NCI-H128 (cell line): ENCODE measurements at regions not wholly inside any gene's neighbourhood (a gene's known extent, or its start where the extent isn't known, plus 50 kb on each side); places are given as distances from the start of the nearest gene placed in this dataset.

ENCODE experiments used
- DNase-seq: peaks from one replicate; lab custom pipeline; 2025; ENCODE audit not compliant: unreplicated experiment; lab: John Stamatoyannopoulos, UW

DNA sequence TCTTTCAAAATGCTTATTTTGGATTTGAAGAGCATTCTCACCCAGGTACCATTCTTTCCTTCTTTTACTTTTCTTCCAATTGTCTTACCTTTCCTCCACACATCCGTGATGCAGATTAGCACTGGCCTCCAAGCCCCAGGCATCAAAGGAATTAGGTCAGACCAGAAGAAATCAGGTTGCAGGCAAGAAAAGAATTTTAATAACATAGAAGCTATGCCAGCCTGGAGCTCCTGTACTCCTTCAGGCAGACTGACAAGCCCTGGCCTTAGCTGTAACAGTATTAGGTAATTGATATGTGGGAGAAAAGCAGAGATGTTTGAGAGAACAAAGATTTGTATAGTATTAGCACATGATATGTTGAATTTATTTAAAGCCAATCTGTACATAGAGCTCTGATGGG is 390.4 kb upstream of the ADGRL2 start:
- no peak for DNase-seq

DNA sequence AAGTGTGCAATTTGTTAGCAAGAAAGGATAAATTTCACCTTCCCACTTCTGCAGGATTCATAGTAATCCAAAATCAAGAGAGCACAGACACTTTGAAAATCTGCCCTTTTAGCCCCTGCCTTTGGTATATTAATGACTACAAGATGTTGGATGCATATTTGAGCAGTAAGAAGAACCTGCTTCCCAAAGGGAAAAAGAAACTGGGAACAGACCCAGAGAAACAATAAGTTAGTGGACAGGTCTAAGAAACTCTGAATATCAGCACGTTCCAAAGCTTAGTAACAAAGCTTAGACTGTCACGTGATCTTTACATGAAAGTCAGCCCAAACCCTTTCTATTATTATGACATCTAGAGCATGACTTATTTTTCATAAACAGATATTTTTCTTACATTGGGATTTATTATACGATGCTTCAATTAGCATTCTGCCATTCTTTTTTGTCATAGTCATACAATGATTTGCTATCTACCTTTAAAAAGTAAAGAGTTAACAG is 390.9 kb upstream of the ADGRL2 start:
- no peak for DNase-seq

DNA sequence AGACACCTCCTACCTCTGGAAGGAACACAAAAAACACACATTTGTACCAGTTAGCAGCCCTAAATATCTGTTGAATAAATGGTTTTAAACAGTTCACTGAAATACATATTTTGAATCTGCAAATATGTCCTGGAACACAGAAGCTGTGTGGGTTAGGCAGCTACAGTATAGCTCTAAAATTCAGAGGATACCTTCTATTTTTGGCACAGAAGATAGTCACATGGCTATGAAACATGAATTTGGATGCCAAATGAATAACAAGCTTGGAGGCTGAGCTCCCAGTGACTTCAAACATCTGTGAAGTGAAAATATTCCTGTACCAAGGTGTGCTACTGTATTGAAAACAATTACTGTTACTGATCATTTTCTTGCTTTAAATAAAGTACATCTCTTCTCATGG is 391.5 kb upstream of the ADGRL2 start:
- no peak for DNase-seq

DNA sequence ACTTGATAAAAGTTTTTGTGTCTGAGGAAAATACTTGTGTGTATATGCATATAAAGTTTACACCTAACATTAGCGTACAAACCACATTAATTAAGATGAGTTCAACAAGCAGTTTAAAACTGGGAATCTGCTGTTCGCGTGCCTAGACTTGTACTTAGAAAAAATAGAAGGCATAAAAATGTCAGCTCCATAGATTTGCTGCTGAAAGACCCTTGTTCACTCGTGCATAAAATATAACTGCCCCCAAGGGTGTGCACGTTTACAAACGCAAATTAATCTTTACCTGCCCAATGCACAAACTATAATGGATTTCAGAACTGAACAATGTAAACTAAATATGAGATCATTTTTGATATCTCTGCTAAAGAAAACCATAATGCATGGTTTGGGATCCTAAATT is 392.3 kb upstream of the ADGRL2 start:
- DNase-seq: no peak

DNA sequence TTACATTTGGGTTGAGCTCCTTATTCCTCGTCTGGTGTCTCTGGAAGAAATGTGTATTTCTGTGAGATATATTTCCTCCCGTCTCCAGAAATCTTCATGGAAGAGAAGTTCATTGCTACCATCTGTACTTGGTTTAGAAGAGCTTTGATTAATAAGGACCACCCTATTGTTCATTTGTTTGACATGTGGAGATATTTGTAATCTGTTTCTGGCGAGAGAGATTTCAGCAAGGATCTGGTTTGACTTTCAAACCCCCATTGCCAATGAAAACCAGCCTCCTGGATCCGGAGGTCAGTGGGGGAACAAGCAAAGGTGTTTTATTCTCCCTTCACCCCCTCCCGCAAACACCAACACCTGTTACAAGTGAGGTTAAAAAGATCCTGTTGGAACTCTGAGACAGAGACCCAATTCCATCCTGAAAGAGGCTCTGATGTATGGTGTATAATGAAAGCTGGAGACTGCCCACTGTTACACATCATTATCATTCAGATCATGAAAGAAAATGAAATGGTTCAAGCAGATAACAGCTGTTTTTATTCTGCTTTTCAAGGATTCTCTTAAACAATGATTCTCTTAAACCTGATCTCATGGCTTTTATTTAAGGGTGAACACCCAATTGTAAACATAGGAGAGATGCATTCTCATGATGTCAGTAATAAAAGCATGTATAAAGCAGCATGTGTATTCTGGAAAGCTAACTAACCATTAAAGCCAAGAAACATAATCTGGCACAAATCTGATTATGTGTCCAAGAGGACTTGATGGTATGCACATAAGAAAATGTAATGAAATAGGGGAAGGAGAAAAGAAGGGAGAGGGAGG is 393.5 kb upstream of the ADGRL2 start:
- no peak for DNase-seq

DNA sequence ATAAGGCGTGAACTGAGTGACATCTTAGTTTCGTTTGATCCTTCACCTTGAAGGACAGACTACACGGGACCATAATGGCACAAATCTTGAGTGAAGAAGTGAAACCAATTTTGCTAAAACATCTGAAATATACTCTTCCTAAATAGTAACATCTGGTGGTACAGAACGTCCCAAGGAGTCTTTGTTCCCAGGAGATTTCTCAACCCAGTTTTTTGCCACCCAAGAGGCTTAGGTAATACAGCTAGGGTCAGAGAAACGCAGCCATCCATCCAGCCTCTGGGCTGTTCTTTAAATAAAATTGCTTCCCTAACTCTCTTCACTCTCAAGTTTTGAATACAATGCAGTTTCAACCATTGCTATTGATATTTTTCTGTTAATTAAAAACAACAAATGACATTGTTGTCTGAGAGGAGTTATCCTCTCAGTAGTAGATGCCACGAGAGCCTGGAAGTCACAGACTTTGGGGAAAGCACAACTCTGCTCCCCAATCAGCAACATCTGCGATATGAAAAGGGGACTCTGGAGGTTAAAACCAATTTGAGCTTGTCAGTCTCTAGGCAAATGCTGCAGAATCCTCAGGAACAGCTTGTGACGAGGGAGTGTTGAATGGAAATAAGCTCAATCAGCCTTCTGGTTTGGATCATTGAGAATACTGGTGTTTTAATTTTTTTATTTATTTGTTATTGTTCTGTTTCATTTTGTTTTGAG is 394.3 kb upstream of the ADGRL2 start:
- DNase-seq: no peak

DNA sequence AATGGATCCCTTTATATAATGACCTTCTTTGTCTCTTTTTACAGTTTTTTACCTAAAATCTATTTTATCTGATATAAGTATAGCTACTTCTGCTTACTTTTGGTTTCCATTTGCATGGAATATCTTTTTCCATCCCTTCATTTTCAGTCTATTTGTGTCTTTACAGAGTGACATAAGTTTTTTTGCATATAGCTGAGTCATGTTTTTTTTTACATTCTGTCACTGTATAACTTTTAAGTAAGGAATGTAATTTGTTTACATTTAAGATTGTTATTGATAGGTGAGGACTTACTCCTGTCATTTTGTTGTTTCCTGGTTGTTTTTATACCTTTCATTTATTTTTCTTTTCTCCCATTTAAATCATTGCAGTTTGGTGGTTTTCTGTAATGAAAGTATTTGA is 402.7 kb upstream of the ADGRL2 start:
- DNase-seq: no peak

DNA sequence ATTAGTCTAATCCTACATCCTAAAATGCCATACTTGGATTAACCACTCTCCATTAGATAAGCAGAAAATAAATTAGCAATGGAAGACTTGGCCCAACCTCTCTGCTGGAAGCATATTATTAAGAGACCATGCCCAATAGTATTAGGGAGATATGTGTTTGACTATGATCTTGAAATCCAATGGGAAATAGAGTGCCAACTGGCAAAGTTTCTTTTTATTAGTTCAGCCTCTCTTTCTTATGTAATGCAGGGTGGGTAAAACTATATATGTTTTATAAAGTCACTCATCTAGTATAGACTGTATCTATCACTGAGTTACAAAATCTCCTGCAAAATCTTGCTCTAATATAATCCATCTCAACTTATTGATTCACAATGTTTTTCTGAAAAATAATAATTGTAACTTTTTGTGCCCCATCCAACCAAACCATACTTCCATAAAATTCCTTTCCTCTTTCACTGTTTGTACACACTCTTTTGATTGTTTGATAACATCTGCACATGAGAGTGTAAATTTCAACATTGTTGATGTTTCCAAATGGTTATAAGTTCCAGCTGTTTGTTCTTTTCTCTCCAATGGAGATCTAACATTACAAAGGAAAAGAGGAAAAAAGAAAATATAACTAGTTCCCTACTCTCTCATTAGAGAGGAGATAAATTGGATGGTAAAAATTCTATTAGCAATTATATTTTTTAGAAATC is 408.1 kb upstream of the ADGRL2 start:
- no peak for DNase-seq

DNA sequence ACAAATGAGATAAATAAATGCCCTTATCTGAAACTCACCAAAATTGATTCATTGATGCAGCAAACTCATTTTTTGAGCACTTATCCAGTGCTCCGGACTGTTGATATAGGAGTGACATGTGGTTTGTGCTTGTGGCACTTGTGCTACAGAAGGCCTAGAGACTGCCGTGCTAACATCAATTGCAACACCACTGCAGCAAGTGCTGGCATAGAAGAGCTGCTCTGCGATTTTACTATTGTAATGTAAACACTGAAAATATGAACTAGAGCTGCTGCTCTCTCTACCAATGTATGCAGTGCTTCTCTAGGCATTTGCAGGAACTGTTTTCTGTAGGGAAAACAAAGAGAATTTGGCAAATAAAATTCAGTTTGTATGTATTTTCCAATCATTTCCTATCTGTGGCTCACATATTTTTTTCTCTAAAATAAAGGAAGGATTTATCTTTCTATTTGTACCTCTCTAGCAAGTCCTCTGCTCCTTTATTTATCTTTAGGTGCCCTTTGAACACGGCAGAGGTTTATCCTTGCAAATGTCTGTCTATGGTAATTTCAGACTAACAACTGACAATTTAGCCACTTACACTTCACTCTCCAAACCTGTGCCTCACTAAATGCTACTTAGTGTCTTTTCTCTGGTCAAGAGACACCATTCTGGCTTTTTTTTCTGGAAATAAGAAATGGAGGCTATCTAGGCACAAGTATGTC is 409.5 kb upstream of the ADGRL2 start:
- no peak for DNase-seq

DNA sequence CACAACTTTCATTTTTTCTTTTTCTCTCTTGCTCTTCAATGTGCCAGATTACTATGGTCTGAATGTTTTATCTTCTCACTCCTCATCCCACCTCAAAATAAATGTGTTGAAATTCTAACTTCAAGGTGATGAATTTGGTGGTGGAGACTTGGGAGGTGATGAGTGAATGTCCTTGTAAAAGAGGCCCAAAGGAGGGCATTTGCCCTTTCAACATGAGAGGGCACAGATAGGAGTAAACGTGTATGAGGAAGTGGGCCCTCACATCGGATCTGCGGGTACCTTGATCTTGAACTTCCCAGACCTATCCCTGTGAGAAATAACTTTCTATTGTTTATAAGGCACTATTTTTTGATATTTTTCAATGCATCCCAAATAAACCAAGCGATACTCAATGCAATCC is 412.3 kb upstream of the ADGRL2 start:
- no peak for DNase-seq

DNA sequence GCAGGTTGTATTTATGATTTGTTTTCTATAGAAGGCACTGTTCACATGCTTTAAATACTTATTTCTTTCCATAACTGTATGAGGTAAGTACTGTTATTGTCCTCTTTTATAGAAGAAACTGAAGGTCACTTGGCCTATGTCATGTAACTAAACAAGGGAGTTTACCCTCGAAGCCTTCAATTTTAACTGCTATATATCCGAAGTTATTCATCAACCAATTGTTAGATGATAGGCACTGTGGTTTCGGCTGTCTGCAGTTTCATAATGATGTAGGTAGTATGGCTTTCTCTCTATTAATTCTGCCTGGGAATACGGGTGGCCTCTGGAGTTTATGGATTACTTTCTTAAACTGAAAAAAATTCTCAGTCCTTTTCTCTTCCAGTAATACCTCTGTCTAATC is 413.3 kb upstream of the ADGRL2 start:
- DNase-seq: no peak

DNA sequence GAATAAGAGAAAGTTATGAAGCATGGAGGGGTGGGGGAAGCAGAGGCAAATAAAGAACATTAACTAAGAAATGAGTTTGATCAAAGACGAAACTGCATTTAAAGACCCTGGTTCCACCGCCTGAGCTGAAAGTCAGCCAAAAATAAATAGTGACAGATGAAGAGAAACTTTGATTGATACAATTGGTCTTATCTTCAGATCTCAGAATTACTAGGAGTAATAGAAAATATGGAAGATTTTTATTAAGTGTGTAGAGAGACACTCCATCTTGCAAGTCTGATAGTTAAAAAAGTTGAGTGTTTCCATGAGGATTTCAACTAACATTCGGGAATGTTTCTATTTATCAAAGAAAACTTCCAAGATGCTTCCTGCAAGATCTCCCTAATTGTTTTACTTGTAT is 418.2 kb upstream of the ADGRL2 start:
- no peak for DNase-seq

DNA sequence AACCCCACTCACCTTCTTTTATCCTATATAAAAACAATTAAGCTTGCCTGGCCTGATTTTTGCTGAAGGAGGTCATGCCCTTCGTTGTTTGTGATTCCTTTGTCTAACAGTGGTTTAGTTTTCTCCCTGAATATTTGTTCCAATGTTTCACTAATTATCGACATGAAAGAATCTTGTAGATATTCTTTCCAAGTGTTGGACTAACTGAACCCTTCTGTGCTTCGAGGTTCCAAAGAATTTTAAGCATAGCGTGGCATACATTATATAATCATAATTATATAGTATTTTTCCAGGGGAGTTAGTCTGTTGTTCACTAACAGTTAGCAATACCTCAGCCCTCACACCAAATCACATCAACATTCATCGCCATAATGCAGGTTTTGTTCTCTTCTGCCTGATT is 418.9 kb upstream of the ADGRL2 start:
- no peak for DNase-seq

DNA sequence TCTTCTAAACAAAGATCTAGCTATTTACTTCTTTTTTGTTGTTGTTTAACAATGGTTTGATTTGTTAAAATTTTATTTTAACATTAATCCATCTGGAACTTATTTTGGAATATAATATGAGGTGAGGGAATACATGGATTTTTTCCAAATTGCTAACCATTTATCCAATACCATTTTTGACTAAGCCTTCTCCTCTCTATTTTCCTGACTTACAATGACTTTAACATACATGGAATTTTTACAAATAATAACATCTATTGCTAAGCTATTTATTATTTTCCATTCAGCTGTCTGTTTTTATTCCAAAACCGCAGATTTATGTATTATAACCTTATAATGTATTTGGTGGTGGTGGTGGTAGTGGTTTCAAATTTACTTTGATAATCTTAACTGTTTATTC is 420.3 kb upstream of the ADGRL2 start:
- DNase-seq: no peak

DNA sequence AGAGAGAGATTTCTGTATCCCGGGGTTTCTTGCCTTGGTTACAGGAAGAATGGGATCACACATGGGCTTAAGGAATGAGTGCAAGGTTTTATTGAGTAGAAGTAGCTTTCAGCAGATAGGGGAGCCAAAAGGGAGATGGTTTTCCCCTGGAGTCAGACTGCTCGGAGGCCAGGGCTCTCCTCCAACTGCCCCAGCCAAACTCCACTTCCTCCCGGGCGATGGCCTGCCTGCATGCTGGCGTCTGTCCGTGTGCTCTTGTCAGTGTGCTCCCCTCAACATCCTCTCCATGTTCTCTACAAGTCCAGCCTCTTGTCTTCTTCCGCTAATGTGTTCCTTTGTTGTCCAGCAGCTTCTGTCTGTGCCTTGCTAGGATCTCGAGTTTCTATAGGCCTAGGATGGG is 421.3 kb upstream of the ADGRL2 start:
- no peak for DNase-seq

DNA sequence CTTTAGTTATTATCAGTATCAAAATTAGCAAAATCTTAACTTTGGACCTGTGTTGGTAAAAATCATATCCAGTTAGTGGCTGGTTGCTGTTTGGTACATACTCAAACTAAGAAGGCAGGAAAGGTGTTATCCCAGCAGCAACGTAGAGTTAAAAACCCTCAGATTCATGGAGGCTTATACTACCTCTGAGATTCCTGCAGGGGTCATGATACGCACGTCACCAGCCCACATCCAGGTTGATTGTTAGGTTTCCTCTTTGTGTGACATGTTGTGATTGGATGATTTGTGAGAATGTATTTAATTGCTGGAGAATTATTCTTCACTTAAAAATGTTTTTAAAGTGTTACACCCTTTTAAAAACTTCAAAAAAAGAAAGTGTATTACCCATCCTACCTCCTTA is 423.3 kb upstream of the ADGRL2 start:
- DNase-seq: no peak

DNA sequence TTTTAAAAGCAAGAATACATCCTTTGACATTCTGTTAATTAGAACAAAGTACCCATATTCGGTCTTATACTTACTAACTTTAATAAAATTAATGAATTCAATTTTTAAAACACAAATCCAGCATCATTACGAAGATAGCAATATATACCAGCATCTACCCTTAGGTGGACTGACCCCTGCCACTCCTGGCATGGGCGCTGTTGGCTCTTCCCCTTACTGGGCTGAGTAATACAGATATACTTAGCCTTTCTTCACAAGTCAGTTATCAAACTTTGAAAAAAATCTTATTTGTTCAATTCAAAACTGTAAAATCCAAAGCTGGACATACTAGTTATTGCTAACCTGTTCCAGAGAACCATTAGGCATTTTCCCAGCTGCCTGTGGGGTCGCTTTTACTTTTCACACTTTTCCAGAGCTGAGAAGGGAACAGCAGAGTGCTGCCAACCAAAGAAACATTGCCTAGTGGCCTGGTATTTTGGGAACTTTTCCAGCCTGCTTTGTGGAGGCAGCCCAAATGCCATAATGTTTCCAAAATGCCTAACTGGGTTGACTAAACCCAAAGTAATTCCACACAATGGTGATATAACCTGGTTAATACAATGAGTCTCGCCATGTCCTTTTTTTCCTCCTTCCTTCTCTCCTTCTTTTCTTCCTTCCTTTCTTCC is 424.7 kb upstream of the ADGRL2 start:
- DNase-seq: no peak

DNA sequence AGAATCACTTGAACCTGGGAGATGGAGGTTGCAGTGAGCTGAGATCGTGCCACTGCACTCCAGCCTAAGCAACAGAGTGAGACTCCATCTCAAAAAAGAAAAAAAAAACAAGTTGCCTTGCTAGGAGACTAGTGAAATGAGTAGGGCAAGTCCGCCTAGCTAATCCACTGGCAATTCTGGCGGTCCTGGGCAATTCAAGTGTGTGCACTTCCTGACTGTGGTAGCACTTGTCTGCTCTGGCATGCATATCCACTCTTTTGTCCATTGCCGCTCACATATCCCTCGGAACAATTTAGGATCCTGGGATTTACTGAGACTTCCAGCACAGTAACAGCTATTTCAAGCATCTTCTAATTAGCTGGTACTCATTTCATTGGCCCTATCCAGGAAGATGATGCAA is 426.3 kb upstream of the ADGRL2 start:
- no peak for DNase-seq

DNA sequence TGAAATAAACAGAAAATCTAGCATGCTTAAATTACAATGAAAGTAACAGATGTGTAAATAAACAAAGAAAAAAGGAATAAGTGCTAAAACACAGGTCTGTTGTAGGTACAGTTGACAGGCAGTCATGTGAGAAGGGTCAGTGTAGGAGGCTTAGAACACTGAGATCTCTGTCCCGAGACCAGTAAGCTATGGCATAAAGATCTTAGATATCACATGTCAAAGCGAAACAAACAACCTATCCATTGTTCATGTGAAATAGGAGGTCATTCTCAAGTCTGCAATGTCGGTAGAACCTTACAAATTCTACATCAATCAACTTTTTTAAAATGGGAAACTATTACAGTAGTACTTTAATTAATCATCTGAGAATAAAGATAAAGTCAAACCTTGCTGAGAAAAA is 428.9 kb upstream of the ADGRL2 start:
- DNase-seq: no peak

DNA sequence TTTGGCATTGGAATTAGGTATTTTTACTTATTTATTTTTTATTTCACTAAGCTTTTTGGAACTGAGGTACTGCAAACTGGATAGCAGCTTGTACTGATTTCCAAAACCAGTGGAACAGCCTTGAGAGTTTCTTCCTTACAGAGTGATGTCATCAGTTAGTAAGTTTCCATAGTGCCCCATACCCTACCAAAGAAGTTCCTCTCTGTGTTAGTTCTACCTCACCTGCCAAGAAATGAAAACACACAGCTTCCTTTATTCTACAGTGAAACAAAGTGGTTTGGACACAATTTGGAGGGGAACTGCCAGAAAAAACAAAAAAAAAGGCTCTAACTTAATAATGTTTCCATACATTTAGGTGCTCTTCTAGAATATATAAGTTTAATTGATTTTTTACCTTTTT is 430.9 kb upstream of the ADGRL2 start:
- DNase-seq: no peak

DNA sequence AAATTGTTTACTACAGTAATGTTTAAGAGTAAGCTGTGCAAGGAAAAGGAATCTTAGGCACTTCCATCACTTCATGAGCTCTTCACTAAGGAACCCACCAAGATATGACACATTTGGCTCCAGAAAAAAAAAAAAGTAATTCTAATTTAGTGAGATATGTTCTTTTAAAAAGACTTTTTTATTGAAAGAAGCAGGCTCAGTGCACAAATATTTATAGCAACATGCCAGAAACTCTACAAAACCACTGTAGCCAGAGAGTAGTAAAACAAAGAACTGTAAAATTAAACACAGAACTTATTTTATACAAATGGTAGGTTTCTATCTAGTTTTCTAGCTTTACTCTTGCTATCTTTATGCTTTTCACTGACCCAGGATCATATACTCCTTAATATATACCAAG is 434.6 kb upstream of the ADGRL2 start:
- no peak for DNase-seq
